Mucosa of rectum (tissue), 2 donors: ENCODE measurements at regions not wholly inside any gene's neighbourhood (a gene's known extent, or its start where the extent isn't known, plus 50 kb on each side); places are given as distances from the start of the nearest gene placed in this dataset.

Source experiments
- H3K27ac ChIP-seq, 2 donors: one replicate each; pipeline ENCODE4 v1.7.0; 2013; ENCODE audit warnings: inconsistent platforms in 2 of 2, low read depth in 2 of 2, low read length in 2 of 2
- H3K27me3 ChIP-seq, 2 donors: one replicate each; pipeline ENCODE4 v1.7.0; 2013; ENCODE audit warnings: low read length in 2 of 2; ENCODE audit not compliant: control insufficient read depth in 2 of 2, insufficient read depth in 2 of 2
- H3K36me3 ChIP-seq, 2 donors: one replicate each; pipeline ENCODE4 v1.7.0; 2013; ENCODE audit warnings: low read length in 2 of 2; ENCODE audit not compliant: control insufficient read depth in 2 of 2, insufficient read depth in 2 of 2
- H3K4me1 ChIP-seq, 2 donors: one replicate each; pipeline ENCODE4 v1.7.0; 2013; ENCODE audit warnings: low read length in 2 of 2, mild to moderate bottlenecking in 1 of 2; ENCODE audit not compliant: control insufficient read depth in 2 of 2, insufficient read depth in 2 of 2
- H3K4me3 ChIP-seq, 2 donors: one replicate each; pipeline ENCODE4 v1.7.0; 2013; ENCODE audit warnings: low read length in 2 of 2
- H3K9ac ChIP-seq, 2 donors: one replicate each; pipeline ENCODE4 v1.7.0; 2013; ENCODE audit warnings: low read length in 2 of 2, low read depth in 1 of 2, mild to moderate bottlenecking in 1 of 2
- H3K9me3 ChIP-seq, 2 donors: one replicate each; pipeline ENCODE4 v1.7.0; 2013; ENCODE audit warnings: low read length in 2 of 2; ENCODE audit not compliant: control insufficient read depth in 2 of 2
- donor health status: healthy.
- donor health status: Normal muscosa, but diverticular disease.

DNA sequence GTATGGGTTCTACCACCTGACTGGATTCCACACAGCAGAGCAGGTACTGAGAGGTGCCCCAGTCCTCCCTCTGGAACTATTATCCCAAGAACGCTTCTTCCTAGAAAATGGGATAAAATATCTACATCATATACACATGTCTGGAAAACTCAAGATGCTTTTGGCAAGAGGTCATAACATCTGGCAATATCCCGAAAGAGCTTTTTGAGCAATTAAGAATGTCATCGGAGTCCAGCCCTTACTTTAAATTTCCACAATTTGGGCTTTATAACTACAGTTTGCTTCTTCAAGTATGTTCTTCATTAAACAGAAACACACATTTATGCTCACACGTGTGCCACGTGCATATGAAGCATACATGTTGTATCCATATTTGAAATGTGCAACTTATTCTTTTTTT is 365.9 kb upstream of the THBS1 start:
- H3K9ac ChIP-seq: no peak overlapping the region
- H3K36me3 ChIP-seq: no peaks in the 10 kb centered on the region
- no peak overlapping the region for H3K4me3 ChIP-seq
- H3K27me3 ChIP-seq: no peaks in the 10 kb centered on the region
- H3K4me1 ChIP-seq: no peaks in the 10 kb centered on the region
- no peak overlapping the region for H3K27ac ChIP-seq
- H3K9me3 ChIP-seq: no peaks in the 10 kb centered on the region

DNA sequence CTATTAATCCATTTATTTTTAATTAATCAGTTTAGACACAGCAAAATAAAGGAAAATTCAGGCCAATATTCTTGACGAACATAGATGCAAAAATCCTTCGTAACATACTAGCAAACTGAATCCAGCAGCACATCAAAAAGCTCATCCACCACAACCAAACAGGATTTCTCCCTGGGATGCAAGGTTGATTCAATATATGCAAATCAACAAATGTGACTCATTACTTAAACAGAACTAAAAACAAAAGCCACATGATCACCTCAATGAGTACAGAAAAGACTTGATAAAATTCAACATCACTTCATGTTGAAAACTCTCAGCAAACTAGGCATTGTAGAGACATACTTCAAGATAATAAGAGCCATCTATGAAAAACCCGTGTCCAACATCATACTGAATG is 364.1 kb upstream of the THBS1 start:
- no peak overlapping the region for H3K9ac ChIP-seq
- H3K4me1 ChIP-seq: no peaks in the 10 kb centered on the region
- no peaks in the 10 kb centered on the region for H3K27me3 ChIP-seq
- no peaks in the 10 kb centered on the region for H3K36me3 ChIP-seq
- no peak overlapping the region for H3K27ac ChIP-seq
- H3K4me3 ChIP-seq: no peak overlapping the region
- H3K9me3 ChIP-seq: no peaks in the 10 kb centered on the region

DNA sequence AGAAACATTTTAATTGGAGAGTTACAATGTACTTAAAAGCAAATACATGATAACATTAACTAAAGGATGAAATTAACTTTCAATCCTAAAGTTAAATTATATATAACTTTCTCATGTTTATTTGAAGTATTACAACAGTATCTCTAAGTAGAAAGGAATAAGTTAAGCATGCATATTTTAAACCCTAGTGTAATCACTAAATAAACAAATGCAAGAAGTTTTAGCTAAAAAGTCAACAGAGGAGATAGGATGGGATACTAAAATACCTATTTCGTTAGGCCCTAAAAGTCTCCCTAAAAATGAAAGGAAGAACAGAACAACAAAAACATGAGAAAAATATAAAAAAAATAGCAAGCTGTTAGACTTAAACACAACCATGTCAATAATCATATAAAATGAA is 361.3 kb upstream of the THBS1 start:
- Histone ChIP-seq H3K4me3 (no peak overlapping the region), H3K36me3 (no peaks in the 10 kb centered on the region), H3K27ac (no peak overlapping the region), H3K9me3 (no peaks in the 10 kb centered on the region), H3K4me1 (no peaks in the 10 kb centered on the region), H3K9ac (no peak overlapping the region), H3K27me3 (no peaks in the 10 kb centered on the region)

DNA sequence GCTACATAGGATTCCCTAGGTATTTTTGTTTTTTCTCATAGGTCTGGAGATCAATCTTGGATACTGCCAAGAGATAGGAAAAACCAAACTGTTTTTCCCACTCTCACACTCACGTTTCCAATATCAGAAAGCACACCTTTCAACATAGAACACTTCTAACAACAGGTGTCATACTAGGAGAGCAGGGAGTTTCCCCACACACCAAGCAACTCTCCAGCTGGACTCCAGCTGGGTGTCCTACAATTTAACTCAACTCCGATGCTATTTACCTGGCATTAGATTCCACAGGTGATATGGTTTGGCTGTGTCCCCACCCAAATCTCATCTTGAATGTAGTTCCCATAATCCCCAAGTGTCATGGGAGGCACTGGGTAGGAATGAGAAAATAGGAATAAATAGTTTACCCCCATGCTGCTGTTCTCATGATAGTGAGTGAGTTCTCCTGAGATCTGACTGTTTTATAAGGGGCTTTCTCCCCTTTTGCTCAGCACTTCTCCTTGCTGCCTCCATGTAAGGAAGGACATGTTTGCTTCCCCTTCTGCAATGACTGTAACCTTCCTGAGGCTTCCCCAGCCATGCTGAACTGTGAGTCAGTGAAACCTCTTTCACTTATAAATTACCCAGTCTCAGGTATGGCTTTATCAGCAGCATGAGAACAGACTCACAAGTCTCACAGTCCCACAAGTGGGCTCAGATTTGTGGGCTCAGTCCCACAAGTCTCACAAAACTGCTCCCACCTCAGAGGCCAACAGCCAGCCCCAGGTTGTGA is 354.5 kb upstream of the THBS1 start:
- no peaks in the 10 kb centered on the region for H3K36me3 ChIP-seq
- H3K27me3 ChIP-seq: no peaks in the 10 kb centered on the region
- H3K4me3 ChIP-seq: no peak overlapping the region
- no peaks in the 10 kb centered on the region for H3K9me3 ChIP-seq
- H3K9ac ChIP-seq: no peak overlapping the region
- no peak overlapping the region for H3K27ac ChIP-seq
- H3K4me1 ChIP-seq: no peaks in the 10 kb centered on the region

DNA sequence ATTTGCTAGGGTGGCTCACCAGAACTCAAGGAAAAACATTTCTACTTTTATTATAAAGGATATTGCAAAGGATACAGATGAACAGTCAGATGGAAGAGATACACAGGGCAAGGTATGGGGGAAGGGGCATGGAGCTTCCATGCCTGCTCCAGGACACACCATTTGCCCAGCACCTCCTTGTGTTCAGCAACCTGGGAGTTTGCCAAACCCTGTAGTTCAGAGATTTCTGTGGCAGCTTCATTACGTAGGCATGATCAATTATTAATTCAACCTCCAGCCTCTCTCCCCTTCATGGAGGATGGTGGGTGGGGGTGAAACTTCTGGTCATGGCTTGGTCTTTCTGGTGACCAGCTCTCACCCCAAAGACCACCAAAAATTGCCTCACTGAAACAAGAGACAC is 353.9 kb upstream of the THBS1 start:
- no peak overlapping the region for H3K9ac ChIP-seq
- H3K27ac ChIP-seq: no peak overlapping the region
- H3K36me3 ChIP-seq: no peaks in the 10 kb centered on the region
- no peaks in the 10 kb centered on the region for H3K4me1 ChIP-seq
- H3K9me3 ChIP-seq: no peaks in the 10 kb centered on the region
- H3K4me3 ChIP-seq: no peak overlapping the region
- no peaks in the 10 kb centered on the region for H3K27me3 ChIP-seq

DNA sequence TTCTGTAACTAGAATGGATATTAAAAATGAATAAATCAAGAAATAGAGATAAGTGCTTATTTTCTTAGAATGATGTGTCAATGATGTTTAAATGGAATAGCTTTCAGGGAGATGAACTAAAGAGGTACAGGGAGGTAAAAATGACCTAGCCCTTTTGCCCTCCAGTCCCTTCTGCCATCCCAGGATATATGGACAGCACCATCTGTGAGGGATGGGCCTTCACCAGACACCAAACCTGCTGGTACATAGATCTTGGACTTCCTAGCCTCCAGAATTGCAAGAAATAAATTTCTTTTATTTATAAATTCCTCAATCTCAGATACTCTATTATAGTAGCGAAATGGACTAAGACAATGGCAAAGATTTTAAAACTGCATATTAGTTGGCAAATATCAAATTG is 352.0 kb upstream of the THBS1 start:
- Histone ChIP-seq H3K4me1 (no peaks in the 10 kb centered on the region), H3K9me3 (no peaks in the 10 kb centered on the region), H3K36me3 (no peaks in the 10 kb centered on the region), H3K27me3 (no peaks in the 10 kb centered on the region), H3K9ac (no peak overlapping the region), H3K27ac (no peak overlapping the region), H3K4me3 (no peak overlapping the region)

DNA sequence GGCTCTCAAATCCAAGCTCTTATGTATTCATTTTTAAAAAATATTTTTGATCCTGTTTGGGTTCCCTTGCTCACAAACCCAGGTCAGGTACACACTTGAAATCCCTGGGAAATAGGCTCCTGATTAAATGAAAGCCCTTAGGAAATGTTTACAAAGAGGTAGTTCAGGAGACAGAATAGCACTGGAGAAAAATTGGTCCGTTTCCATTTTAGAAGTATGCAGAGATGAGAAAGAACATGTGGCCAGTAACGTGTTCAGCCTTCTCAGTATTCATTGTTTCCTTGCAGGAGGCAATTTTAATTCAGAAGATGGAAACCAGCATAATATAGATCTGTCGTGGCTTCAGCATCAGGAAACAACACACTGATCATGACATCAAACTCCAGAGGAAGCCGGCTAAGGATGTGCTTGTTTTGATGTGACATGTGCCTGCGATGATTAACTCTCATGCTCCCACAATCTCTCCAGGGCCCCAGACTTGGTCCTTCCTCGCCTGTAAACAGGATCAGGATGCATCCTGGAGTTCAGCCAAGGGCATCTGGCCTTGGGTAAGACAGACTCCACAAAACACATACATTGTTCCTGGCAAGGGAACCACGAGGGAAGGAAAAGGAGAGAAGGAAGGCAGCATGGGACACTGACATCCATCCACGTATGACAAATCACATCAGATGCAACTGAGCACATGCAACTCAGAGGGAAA is 350.5 kb upstream of the THBS1 start:
- Histone ChIP-seq H3K4me3 (no peak overlapping the region), H3K9me3 (no peaks in the 10 kb centered on the region), H3K27me3 (no peaks in the 10 kb centered on the region), H3K4me1 (no peaks in the 10 kb centered on the region), H3K36me3 (no peaks in the 10 kb centered on the region), H3K27ac (no peak overlapping the region), H3K9ac (no peak overlapping the region)

DNA sequence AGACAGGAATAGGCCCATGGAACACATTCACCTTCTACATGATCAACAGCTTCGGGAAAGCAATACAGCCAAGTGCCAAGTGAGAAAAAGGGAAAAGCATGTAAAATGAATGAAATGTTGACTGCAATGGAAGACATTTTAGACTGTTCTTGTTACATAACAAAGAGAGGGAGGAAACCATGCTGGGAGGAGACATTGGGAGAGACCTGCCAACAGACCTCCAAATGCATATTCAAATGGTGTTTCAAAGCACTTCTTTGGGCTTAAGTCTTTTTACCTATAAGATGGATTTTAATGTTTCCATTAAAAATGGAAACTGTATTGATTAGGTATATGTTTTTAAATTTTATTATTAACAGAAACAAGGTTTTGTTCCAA is 350.0 kb upstream of the THBS1 start:
- H3K36me3 ChIP-seq: no peaks in the 10 kb centered on the region
- no peak overlapping the region for H3K4me3 ChIP-seq
- H3K9me3 ChIP-seq: no peaks in the 10 kb centered on the region
- no peak overlapping the region for H3K27ac ChIP-seq
- no peaks in the 10 kb centered on the region for H3K4me1 ChIP-seq
- H3K9ac ChIP-seq: no peak overlapping the region
- no peaks in the 10 kb centered on the region for H3K27me3 ChIP-seq

DNA sequence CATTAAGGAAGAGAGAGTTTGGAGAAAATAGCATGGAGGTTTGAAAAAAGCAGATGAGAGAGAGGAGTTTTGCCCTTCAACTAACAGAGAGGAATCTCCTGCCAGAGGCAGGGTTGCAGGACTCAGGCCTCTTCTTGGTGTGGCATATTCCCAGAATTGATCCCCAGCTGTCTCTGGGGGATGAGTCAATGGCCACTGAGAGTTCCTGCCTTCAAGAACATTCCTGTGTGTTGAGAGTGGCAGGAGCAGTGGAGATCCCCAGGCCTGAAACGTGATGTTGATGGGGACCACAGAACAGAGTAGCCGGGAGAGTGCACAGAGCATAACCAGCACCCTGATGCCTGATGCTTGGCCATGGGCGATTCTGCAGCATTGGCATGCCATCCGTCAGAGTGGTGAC is 348.4 kb upstream of the THBS1 start:
- Histone ChIP-seq H3K4me1 (no peaks in the 10 kb centered on the region), H3K27me3 (no peaks in the 10 kb centered on the region), H3K27ac (no peak overlapping the region), H3K9ac (no peak overlapping the region), H3K4me3 (no peak overlapping the region), H3K9me3 (no peaks in the 10 kb centered on the region), H3K36me3 (no peaks in the 10 kb centered on the region)

DNA sequence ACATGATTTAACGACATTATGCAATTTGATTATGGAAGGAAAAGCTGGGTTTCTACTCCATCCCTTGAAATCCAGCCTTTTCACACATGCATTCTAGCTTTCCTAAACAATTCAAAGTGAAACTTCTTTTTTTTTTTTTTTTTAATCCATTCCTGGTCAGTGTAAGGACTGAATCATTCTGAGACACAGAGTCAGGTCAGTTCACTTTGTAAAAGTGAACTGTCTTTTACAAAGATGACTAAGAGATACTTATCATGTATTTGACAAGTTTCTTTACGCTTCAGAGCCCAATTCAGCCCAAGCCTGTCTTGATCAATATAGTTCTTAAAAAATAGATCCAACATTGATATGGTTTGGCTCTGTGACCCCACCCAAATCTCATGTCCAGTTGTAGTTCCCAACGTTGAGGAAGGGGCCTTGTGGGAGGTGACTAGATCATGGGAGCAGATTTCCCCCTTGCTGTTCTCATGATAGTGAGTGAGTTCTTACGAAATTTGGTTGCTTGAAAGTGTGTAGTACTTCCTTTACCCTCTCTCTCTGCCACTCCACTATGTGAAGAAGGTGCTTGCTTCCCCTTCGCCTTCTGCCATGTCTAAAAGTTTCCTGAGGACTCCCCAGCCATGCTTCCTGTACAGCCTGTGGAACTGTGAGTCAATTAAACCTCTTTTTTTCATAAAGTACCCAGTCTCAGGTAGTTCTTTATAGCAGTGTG is 345.6 kb upstream of the THBS1 start:
- Histone ChIP-seq H3K4me3 (no peak overlapping the region), H3K27ac (no peak overlapping the region), H3K27me3 (no peaks in the 10 kb centered on the region), H3K4me1 (no peaks in the 10 kb centered on the region), H3K36me3 (no peaks in the 10 kb centered on the region), H3K9me3 (no peaks in the 10 kb centered on the region), H3K9ac (no peak overlapping the region)
